Astrocyte (in vitro differentiated cells and primary cell): ENCODE measurements at regions not wholly inside any gene's neighbourhood (a gene's known extent, or its start where the extent isn't known, plus 50 kb on each side); places are given as distances from the start of the nearest gene placed in this dataset.

ENCODE experiments used
- EZH2 ChIP-seq: IDR thresholded peaks from 2 replicates; pipeline ENCODE4 v1.6.1; 2012; ENCODE audit warnings: mild to moderate bottlenecking, low read length, inconsistent platforms; ENCODE audit not compliant: insufficient read depth
- TF ChIP-seq, protein P1 (sequence below): IDR thresholded peaks from 2 replicates; pipeline ENCODE4 v1.5.1; 2011; ENCODE audit warnings: low read depth, mild to moderate bottlenecking, inconsistent platforms, low read length, moderate library complexity; ENCODE audit not compliant: insufficient read depth

DNA sequence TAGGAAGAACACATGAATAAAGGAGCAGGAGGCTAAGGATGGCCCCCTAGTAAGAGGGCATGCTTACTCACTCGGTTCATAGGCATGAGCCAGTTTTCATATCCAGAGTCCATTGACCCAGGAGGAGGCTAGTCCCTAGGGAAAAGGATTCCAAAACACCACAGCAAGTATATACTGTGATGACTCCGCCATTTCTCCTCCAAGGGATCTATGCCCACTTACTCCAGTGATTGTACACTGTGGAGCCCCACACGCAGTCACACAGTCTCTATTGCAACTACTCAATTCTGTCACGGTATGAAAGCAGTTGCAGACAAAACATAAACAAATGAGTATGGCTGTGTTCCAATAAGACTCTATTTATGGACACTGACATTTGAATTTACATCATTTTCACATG, 117.7 kb upstream of the ALDH1B1 start:
- TF ChIP-seq, protein P1, sequence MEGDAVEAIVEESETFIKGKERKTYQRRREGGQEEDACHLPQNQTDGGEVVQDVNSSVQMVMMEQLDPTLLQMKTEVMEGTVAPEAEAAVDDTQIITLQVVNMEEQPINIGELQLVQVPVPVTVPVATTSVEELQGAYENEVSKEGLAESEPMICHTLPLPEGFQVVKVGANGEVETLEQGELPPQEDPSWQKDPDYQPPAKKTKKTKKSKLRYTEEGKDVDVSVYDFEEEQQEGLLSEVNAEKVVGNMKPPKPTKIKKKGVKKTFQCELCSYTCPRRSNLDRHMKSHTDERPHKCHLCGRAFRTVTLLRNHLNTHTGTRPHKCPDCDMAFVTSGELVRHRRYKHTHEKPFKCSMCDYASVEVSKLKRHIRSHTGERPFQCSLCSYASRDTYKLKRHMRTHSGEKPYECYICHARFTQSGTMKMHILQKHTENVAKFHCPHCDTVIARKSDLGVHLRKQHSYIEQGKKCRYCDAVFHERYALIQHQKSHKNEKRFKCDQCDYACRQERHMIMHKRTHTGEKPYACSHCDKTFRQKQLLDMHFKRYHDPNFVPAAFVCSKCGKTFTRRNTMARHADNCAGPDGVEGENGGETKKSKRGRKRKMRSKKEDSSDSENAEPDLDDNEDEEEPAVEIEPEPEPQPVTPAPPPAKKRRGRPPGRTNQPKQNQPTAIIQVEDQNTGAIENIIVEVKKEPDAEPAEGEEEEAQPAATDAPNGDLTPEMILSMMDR: no peak
- TF ChIP-seq EZH2: no peak
